ENCODE measurements at regions not wholly inside any gene's neighbourhood (a gene's known extent, or its start where the extent isn't known, plus 50 kb on each side); places are given as distances from the start of the nearest gene placed in this dataset.
"Not testable (repeated sequence)": the region's sequence is repeated elsewhere in the genome, so short reads cannot be mapped to it uniquely, and the experiment has no call there.

DNA sequence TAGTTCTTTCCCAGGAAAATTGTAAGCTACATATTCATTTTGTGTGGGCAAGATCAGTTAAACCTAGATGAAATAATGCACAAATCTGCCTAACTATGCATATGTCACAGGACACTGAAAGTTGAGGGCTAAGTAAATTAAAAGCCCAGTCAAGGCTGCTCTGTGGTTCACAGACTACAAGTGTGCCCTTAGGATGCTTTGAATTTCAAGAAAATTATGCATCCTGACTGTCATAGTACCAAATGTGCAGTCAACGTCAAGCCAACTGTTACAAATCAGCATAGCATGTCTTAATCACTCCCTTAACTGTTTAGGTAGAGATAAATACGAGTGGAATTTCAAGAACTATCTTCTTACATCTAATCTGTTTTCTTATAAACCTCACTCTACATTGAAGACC lies 55.8 kb downstream of the VCY start:
- not testable (repeated sequence) for TF ChIP-seq CHD2 (IDR thresholded peaks at IDR 0.05; ENCODE audit: low read depth, low read length); MTA3 (CRISPR knock-in tag; IDR thresholded peaks at IDR 0.05); ETV6 (CRISPR knock-in tag; conservative IDR thresholded peaks at IDR 0.05); BRCA1 (CRISPR knock-in tag; IDR thresholded peaks at IDR 0.05); EP300 (IDR thresholded peaks at IDR 0.05; ENCODE audit: low read depth in 2 of 2, low read length in 2 of 2); EP300 (CRISPR knock-in tag; IDR thresholded peaks at IDR 0.05; ENCODE audit: borderline replicate concordance); SIN3A (IDR thresholded peaks at IDR 0.05; ENCODE audit: borderline replicate concordance, low read depth, low read length); ZNF274 (CRISPR knock-in tag; IDR thresholded peaks at IDR 0.05); ELF1 (CRISPR knock-in tag; IDR thresholded peaks at IDR 0.05); ZNF652 (CRISPR knock-in tag; IDR thresholded peaks at IDR 0.05; ENCODE audit: borderline replicate concordance, low read depth)
- TF ChIP-seq, protein P1, sequence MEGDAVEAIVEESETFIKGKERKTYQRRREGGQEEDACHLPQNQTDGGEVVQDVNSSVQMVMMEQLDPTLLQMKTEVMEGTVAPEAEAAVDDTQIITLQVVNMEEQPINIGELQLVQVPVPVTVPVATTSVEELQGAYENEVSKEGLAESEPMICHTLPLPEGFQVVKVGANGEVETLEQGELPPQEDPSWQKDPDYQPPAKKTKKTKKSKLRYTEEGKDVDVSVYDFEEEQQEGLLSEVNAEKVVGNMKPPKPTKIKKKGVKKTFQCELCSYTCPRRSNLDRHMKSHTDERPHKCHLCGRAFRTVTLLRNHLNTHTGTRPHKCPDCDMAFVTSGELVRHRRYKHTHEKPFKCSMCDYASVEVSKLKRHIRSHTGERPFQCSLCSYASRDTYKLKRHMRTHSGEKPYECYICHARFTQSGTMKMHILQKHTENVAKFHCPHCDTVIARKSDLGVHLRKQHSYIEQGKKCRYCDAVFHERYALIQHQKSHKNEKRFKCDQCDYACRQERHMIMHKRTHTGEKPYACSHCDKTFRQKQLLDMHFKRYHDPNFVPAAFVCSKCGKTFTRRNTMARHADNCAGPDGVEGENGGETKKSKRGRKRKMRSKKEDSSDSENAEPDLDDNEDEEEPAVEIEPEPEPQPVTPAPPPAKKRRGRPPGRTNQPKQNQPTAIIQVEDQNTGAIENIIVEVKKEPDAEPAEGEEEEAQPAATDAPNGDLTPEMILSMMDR (CRISPR knock-in tag; IDR thresholded peaks at IDR 0.05) = not testable (repeated sequence)
- TF ChIP-seq, protein P2, sequence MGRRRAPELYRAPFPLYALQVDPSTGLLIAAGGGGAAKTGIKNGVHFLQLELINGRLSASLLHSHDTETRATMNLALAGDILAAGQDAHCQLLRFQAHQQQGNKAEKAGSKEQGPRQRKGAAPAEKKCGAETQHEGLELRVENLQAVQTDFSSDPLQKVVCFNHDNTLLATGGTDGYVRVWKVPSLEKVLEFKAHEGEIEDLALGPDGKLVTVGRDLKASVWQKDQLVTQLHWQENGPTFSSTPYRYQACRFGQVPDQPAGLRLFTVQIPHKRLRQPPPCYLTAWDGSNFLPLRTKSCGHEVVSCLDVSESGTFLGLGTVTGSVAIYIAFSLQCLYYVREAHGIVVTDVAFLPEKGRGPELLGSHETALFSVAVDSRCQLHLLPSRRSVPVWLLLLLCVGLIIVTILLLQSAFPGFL (CRISPR knock-in tag; IDR thresholded peaks at IDR 0.05) = not testable (repeated sequence)
